ENCODE measurements at regions not wholly inside any gene's neighbourhood (a gene's known extent, or its start where the extent isn't known, plus 50 kb on each side); places are given as distances from the start of the nearest gene placed in this dataset.

DNA sequence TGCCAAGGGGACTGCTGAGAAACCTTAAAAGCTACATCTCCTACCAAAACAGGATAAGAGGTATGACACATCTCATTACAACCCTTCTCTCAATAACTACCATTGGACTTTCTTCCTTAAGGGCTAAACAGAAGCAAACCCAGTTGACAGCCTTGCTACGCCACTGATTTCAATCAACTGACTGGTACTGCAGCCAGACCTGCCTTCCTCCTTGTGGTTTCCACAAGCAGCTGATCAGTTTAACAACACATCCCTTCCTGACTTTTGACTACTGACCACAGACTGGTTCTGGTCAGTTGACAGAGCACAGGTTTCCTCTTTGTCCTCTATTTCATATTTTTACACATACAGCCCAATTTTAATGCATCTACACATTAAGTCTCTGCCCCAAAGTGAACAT is 108.8 kb downstream of the ADAMTS1 start:
- DNase-seq = no peak

- DNase-seq = no peak
Measured at GRCh38 chr21:26732432-26733221, 112.6 kb downstream of the ADAMTS1 start.

DNA sequence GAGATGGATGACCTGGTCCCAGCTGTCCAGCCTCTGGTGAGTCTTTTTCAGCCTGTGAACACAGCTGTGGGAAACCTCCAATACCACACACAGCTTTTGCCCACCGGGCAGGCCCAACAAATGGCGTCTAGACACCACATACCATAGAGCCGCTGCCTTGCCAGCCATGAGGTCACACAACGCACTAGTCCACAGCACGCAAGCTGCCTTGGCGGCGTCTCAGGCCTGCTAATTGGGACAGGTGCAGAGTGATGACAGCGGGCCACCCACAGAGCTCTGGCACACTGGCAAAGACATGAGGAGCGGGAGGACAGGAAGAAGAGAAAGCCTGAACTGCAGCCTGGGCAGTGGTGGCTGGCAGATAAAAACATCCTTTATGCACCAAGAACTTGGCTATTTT is 125.5 kb downstream of the ADAMTS1 start:
- DNase-seq = no peak

DNA sequence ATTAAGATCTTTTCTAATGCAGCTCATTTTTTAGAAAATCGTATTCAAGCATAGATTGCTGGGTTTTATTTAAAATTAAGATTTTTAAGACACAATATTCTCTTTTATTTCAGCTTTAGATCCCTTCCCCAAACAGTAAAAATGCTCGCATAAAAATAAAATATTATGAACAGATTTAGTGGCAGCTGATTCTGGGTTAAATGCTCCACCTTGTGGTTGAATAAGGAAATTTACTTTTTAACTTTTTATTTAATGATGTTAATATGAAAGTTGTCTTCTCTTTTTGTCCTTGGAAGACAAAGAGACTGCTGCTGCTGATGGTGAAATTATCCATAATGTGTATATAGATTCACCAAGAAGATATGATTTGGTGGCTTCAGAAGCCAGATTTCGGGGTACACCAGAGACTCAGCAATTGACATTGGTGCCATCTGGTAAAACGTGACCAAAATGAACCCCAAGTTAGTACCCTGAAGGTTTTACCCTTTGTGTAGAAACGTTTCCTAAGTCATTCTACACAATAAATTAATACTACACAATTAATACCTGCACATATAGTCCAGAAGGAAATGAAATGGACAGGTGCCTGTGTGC is 128.0 kb downstream of the ADAMTS1 start:
- DNase-seq = no peak

GRCh38 chr21:26715878-26716506 is 129.2 kb downstream of the ADAMTS1 start:
- no peak for DNase-seq

GRCh38 chr21:26715116-26715515 is 130.1 kb downstream of the ADAMTS1 start:
- DNase-seq = no peak

GRCh38 chr21:26710155-26710554 is 135.1 kb downstream of the ADAMTS1 start:
- DNase-seq = no peak

GRCh38 chr21:26709090-26709489 is 136.0 kb upstream of the CYYR1 start:
- DNase-seq = no peak

DNA sequence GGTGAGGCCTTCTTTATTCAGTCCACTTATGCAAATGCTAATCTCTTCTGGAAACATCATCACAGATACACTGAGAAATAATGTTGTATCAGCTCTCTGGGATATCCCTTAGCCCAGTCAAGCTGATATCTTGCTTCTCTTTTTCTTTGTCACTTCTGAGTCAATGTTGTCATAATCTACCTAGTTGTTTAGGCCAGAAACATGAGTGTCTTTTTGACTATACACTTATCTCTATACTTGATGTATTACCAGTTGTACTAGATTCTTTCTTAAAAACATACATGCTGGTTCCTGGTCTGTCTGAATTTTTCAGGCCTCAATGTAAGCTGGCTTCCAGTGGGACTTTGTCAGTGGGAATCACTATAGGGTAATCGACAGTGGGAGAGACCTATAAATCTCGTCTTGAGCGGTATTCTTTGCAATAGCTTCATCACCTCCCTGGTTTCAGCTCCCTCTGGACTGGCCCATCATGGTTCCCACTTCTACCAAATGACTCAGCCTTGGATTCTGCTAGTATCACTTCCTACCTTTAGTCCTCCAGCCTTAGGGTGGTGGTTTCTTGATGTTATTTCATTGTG is 135.2 kb upstream of the CYYR1 start:
- DNase-seq = no peak

GRCh38 chr21:26707246-26707645 is 134.2 kb upstream of the CYYR1 start:
- DNase-seq = no peak

DNA sequence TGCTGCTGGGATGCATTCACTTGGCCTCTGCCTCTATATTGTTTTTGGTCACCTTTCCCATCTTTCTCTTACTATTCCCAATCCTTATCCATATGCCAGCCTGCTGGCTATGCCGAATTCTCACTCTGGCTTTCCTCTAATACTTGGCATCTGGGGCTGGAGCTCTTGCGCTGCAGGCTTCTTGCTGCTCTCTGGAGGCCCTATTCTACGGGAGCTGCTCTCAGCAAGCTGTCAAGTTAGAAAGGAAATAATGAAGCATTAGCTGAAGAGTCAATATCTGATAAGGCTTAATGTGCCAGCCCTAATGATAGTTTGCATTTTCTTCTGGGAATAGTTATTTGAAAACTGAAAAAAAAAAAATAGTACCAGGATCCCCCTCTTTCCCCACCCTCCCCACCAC is 125.3 kb upstream of the CYYR1 start:
- DNase-seq = no peak

DNA sequence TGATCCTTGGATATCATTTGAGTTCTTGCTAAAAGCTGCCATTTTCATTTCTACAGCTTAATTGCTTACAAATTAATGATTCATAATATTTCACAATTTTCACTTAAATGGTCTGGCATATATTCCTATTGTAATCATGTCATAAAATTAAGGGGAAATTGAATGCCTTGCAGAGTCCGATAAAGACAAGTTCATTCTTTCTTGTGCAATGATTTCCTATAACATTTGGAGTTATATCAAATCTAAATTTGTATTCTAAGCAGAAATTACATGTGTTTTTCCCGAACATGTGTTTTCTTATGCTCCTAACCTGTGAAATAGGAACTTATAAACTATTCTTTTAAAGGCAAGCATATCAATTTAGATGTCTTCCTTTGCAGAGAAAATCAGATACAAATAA is 118.3 kb upstream of the CYYR1 start:
- DNase-seq = no peak

DNA sequence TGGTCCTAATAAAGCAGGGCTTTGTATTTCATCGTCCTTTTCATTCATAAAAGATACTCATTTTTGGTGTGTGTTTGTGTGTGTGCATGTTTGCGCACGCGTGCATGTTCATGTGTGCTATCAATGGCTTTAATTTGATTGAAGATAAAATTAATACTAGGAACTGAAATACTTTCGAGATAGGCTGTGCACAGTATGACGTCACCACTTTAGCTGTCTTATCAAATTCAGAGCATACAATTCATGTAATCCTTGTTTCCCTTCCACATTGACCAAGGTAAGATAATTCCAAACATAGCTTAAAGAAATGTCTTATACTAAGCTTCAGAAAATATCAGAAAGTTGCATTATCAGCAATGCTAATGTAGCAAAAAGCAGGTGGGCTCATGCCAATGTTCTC is 113.6 kb upstream of the CYYR1 start:
- DNase-seq = no peak

DNA sequence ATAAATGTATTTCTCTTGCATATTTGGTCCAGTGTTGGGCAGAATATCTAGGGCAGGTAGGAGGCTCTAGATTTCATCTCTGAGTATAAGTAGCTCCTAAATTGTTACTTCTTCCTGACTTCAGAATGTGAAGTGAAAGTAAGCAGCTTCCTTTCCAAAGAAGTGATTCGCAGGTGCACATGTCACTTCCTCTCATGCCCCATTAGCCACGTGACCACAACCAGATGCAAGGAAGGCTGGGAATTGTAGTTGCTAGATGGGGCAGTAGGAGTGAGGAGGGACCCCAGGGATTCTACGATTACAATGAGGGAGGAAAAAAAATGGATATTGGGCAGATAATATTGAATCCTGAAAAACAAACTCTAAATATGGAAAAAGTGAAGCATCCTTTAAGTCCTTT is 113.2 kb upstream of the CYYR1 start:
- DNase-seq = no peak

DNA sequence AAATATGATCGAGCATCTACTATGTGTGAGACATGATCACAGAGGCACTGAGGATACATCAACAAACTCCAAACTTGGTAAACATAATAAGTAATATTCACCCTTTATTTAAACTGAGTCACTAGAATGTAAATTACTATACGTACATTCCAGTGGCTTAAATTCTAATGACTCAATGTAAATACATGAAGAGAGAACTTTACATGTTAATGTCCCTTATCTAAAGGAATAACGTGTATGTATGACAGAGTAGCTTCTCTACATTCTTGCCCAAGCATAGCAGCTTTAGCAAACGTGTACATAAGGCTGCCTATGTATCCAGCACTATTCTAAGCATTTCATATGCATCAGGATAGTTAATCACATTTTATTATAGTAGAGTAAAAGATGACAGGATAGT is 111.8 kb upstream of the CYYR1 start:
- no peak for DNase-seq

DNA sequence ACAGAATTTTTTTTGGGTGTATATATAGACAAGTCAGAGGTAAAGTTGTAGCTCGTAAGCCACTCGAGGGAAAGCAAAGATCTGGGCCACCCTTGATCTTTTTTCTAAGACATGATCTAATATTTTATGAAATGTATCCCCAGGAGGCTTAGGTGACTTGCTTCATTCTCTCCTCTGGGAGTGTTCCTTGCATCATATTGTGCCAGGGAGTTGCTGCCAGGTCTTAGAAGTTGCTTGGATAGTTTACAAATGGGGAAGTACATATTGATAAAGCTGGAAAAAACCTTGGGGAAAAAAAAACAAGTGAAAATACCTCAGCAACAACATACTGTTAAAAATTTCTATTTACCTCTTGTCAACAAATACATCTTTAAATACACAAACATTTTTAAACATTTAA is 110.9 kb upstream of the CYYR1 start:
- DNase-seq = no peak

DNA sequence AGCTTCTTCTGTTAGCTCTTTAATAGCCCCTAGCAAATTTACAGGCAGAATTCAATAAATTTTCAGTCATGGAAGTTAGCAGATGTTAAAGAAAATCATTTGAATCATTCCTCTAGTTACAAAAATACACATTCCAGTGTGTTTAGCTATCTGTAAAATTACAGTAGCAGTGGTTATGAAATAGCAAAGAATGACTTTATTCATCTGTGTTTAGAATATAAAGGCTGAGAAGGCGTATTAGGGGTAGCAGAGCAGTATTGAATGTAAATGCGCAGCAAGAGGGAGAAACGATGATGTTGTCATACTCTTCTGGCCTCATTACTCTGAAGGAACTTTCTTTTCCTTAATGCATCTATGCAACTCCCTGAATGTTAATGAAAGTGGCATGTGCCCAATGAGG is 106.2 kb upstream of the CYYR1 start:
- DNase-seq = no peak

DNA sequence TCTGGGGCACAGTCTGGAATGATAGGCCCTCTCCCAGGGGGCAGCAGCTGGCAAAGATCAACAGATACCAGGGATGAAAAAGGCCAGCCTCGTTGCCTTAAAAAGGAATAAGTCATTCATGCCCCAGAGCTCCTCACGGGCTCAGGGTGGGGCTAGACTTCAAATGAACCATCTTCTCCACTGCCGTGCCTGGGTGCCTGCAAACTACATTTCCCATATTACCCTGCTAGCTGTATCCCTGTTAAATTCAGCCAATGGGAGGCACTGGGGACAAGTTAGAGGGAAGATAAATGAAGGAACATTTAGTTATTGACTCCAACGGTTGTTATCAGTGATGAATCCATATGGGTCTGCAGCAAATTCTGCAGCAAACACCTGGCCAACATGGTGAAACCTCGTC is 101.2 kb upstream of the CYYR1 start:
- no peak for DNase-seq

GRCh38 chr21:26669215-26669764 is 96.2 kb upstream of the CYYR1 start:
- no peak for DNase-seq

DNA sequence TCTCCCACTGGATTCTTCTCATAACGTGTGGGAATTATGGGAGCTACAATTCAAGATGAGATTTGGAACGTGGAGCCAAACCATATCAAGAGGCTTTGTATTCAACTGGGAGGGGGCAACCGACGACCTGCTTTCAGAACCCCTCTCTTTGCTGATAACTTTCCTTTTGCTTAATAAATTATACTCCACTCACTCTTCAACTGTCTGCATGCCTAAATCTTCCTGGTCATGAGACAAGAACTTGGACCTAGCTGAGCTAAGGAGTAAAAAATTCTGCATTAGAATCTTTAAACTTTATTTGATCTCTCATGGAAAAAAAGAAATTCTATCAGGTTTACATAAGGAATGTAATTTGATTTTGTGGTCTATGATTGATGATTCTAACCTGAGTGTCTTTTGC is 86.7 kb upstream of the CYYR1 start:
- DNase-seq = no peak

DNA sequence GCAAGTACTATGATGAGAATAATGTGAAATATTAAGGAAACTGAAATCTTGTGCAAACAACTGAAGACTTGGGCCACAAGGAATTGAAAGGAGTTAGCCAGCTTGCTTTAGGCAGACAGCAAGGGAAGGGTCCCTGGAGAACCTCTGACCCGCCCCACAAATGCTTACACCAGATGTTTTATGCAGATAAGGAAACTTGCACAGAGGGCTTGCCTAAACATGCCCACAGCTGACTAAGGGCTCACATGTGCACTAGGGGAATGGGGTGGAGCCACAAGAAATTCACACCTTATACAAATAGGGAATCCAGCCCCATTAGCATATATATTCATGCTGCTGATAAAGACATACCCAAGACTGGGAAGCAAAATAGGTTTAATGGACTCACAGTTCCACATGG is 86.1 kb upstream of the CYYR1 start:
- DNase-seq = no peak

GRCh38 chr21:26655460-26655859 is 82.4 kb upstream of the CYYR1 start:
- DNase-seq = no peak

GRCh38 chr21:26653430-26653829 is 80.3 kb upstream of the CYYR1 start:
- DNase-seq = no peak

DNA sequence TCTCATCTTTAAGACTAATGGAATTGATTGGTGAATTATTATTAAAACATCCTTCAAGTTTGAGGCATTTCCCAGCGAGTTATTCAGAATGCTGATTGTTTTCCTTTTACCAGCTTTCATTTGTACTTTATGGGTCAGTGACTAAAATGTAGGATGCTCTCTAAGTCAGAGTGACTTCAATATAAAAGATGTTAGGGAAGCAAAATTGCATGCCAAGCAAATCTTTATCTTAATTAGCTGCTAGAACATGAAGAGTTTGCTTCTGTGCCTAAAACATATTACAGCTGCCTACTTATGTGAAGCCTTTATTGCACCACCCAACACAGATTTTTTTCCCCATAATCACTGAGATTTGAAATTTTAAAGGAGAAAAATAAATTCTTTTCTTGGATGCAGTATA is 79.8 kb upstream of the CYYR1 start:
- DNase-seq = no peak

All from GF-D8 (cell line).